WTC11 (cell line): ENCODE measurements at regions not wholly inside any gene's neighbourhood (a gene's known extent, or its start where the extent isn't known, plus 50 kb on each side); places are given as distances from the start of the nearest gene placed in this dataset.

Source experiments
- CTCF ChIP-seq: fragments of 200-600 bp; IDR thresholded peaks from 2 replicates; pipeline ENCODE4 v1.8.0; 2022; ENCODE audit warnings: antibody characterized with exemption
- TCF7 ChIP-seq: sonication (generic); formaldehyde crosslinking; IDR thresholded peaks from 2 replicates; pipeline ENCODE4 v1.8.0; 2022; ENCODE audit warnings: mild to moderate bottlenecking, low read depth, missing genetic modification reagents, moderate library complexity
- USF2 ChIP-seq: sonication (generic); formaldehyde crosslinking; IDR thresholded peaks from 2 replicates; pipeline ENCODE4 v1.8.1; 2023; ENCODE audit warnings: mild to moderate bottlenecking, missing genetic modification reagents, moderate library complexity
- ZBTB43 ChIP-seq: sonication (generic); formaldehyde crosslinking; IDR thresholded peaks from 2 replicates; pipeline ENCODE4 v1.8.1; 2023; ENCODE audit warnings: mild to moderate bottlenecking, missing genetic modification reagents

GRCh38 chr5:123696921-123697341, 185.0 kb downstream of the CSNK1G3 start:
- TF ChIP-seq USF2 (CRISPR knock-in tag) (no peak), TCF7 (CRISPR knock-in tag) (no peak), CTCF (no peak), ZBTB43 (CRISPR knock-in tag) (no peak)
